ENCODE measurements at regions not wholly inside any gene's neighbourhood (a gene's known extent, or its start where the extent isn't known, plus 50 kb on each side); places are given as distances from the start of the nearest gene placed in this dataset.

DNA sequence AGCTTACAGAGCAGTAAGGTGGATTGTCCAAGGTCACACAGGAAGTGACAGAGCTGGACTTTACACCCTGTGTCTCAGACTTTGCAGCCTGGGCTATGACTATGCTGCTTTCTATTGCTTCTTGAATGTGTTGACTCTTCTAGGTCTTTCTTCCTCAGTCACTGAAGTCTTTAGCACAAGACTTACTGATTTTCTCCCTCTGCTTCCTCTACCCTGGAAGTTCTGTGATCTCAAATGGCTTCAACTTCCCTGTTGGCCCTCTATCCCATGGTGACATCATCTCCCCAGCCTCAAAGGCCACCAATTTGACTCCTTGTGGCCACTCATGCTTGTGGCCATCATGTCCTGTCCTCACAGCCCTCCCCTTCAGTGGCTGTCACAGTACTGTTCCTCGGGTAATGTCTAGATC lies 181.3 kb downstream of the HS3ST3A1 start:
- no peak for DNase-seq
- Histone ChIP-seq H3K23me2 (ENCODE audit: insufficient read length, low read depth, low read length, poor library complexity, severe bottlenecking) (no peaks in the 10 kb centered on the region), H3K79me1 (ENCODE audit: insufficient read depth, low read depth, low read length, poor library complexity, severe bottlenecking) (no peaks in the 10 kb centered on the region), H3K4me2 (ENCODE audit: insufficient read depth, insufficient read length, low read length) (no peak overlapping the region), H4K20me1 (ENCODE audit: control insufficient read depth, insufficient read depth, insufficient read length) (no peaks in the 10 kb centered on the region), H3K27ac (ENCODE audit: insufficient read length, low read depth, low read length) (no peak overlapping the region), H2BK5ac (ENCODE audit: insufficient read length, low read length) (no peak overlapping the region), H3K9ac (ENCODE audit: extremely low read depth, insufficient read length, low read length) (no peak overlapping the region), H3K18ac (ENCODE audit: insufficient read length, low read depth, low read length) (no peak overlapping the region), H3K4me1 (ENCODE audit: insufficient read depth, low read length) (no peaks in the 10 kb centered on the region), H2BK20ac (ENCODE audit: low read depth, low read length, poor library complexity, severe bottlenecking) (no peak overlapping the region), H4K91ac (ENCODE audit: insufficient read length, low read depth, low read length) (no peak overlapping the region), H3K4ac (ENCODE audit: low read depth, low read length) (no peak overlapping the region), H2BK120ac (ENCODE audit: low read depth, low read length, poor library complexity, severe bottlenecking) (no peak overlapping the region), H3K56ac (ENCODE audit: insufficient read length, low read depth, low read length) (no peak overlapping the region), H3K14ac (ENCODE audit: insufficient read depth, low read length) (no peak overlapping the region), H3K79me2 (ENCODE audit: insufficient read depth, low read length) (no peaks in the 10 kb centered on the region), H2BK15ac (ENCODE audit: low read depth, low read length) (no peak overlapping the region), H2BK12ac (ENCODE audit: insufficient read length, low read depth, low read length) (no peak overlapping the region), H3K23ac (ENCODE audit: insufficient read length, low read depth, low read length) (no peak overlapping the region), H4K5ac (ENCODE audit: insufficient read length, low read depth, low read length) (no peak overlapping the region), H2AK5ac (ENCODE audit: insufficient read length, low read length) (no peak overlapping the region), H3K9me3 (ENCODE audit: control insufficient read depth, low read depth, low read length) (no peaks in the 10 kb centered on the region), H2AFZ (ENCODE audit: low read length) (no peak overlapping the region), H3K27me3 (ENCODE audit: insufficient read depth, low read length) (no peaks in the 10 kb centered on the region), H3T11ph (ENCODE audit: low read length) (no peak overlapping the region), H4K8ac (replicated peaks; ENCODE audit: insufficient read length, low read depth, low read length) (no peak overlapping the region)
- Mint-ChIP-seq H3K4me1 (no peaks in the 10 kb centered on the region), H3K9me3 (no peaks in the 10 kb centered on the region), H3K4me3 (no peak overlapping the region), H3K27ac (no peak overlapping the region), H3K36me3 (ENCODE audit: insufficient read depth in 1 of 3, low read depth in 3 of 3) (no peaks in the 10 kb centered on the region; a peak in 1 of 7 replicates), H3K27me3 (ENCODE audit: low read depth) (no peaks in the 10 kb centered on the region)
- TF ChIP-seq, protein P1, sequence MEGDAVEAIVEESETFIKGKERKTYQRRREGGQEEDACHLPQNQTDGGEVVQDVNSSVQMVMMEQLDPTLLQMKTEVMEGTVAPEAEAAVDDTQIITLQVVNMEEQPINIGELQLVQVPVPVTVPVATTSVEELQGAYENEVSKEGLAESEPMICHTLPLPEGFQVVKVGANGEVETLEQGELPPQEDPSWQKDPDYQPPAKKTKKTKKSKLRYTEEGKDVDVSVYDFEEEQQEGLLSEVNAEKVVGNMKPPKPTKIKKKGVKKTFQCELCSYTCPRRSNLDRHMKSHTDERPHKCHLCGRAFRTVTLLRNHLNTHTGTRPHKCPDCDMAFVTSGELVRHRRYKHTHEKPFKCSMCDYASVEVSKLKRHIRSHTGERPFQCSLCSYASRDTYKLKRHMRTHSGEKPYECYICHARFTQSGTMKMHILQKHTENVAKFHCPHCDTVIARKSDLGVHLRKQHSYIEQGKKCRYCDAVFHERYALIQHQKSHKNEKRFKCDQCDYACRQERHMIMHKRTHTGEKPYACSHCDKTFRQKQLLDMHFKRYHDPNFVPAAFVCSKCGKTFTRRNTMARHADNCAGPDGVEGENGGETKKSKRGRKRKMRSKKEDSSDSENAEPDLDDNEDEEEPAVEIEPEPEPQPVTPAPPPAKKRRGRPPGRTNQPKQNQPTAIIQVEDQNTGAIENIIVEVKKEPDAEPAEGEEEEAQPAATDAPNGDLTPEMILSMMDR (conservative IDR thresholded peaks at IDR 0.05): no peak
- no CpG with 5 or more reads among the region's 1 CpG for WGBS (ENCODE audit: extremely low coverage, insufficient read length, low lambda C conversion rate)

All from H9 (cell line).